Keratinocyte (primary cell): ENCODE measurements at regions not wholly inside any gene's neighbourhood (a gene's known extent, or its start where the extent isn't known, plus 50 kb on each side); places are given as distances from the start of the nearest gene placed in this dataset.
A peak's percentile ranks its signal among the peaks of the same experiment; 100 is the strongest.
"Not testable (repeated sequence)": the region's sequence is repeated elsewhere in the genome, so short reads cannot be mapped to it uniquely, and the experiment has no call there.

Experiments
- DNase-seq: peaks from one replicate; pipeline ENCODE4 v3.0.0-alpha.2; 2011; ENCODE audit warnings: low read depth, missing footprints, low spot score
- FAIRE-seq: peaks from 2 replicates; lab custom pipeline; 2011; peaks lifted over from hg19 to GRCh38; lab: Jason Lieb, UNC
- H2AFZ ChIP-seq: 2 replicates; pipeline ENCODE4 v1.6.0; 2012; ENCODE audit warnings: low read length, control low read depth, inconsistent platforms; ENCODE audit not compliant: control insufficient read depth
- H3K27ac ChIP-seq: 2 replicates; pipeline ENCODE4 v1.5.1; 2011; ENCODE audit warnings: low read length; ENCODE audit not compliant: control insufficient read depth, insufficient read depth
- H3K27me3 ChIP-seq: 3 replicates; pipeline ENCODE4 v1.6.0; 2011; ENCODE audit warnings: low read length; ENCODE audit not compliant: control insufficient read depth, insufficient read depth; ENCODE audit errors: extremely low read depth
- H3K36me3 ChIP-seq, 2 experiments: 2 replicates in 1 of 2; 3 replicates in 1 of 2; pipeline ENCODE4 v1.5.1; 2011; ENCODE audit warnings: low read length in 2 of 2, mild to moderate bottlenecking in 1 of 2; ENCODE audit not compliant: control insufficient read depth in 2 of 2, insufficient read depth in 2 of 2; ENCODE audit errors: extremely low read depth in 1 of 2
- H3K4me1 ChIP-seq: 3 replicates; pipeline ENCODE4 v1.5.1; 2011; ENCODE audit warnings: low read length; ENCODE audit not compliant: control insufficient read depth, insufficient read depth; ENCODE audit errors: extremely low read depth
- H3K4me2 ChIP-seq: 3 replicates; pipeline ENCODE4 v1.6.0; 2011; ENCODE audit warnings: low read depth, low read length; ENCODE audit not compliant: control insufficient read depth, insufficient read depth; ENCODE audit errors: extremely low read depth
- H3K4me3 ChIP-seq, 3 experiments: fragments of 200-600 bp in 1 of 3; sonication (generic) in 1 of 3; 2 replicates in 2 of 3; 3 replicates in 1 of 3; pipeline ENCODE4 v1.5.1; 2011 to 2016; ENCODE audit warnings: low read length in 3 of 3, mild to moderate bottlenecking in 3 of 3, control low read depth in 2 of 3, inconsistent platforms in 1 of 3, low read depth in 1 of 3, mixed read lengths in 1 of 3, mixed run types in 1 of 3, moderate library complexity in 1 of 3; ENCODE audit not compliant: control insufficient read depth in 2 of 3, insufficient read depth in 2 of 3; ENCODE audit errors: extremely low read depth in 1 of 3
- H3K79me2 ChIP-seq: 2 replicates; pipeline ENCODE4 v1.6.0; 2012; ENCODE audit warnings: low read length; ENCODE audit not compliant: control insufficient read depth, insufficient read depth
- H3K9ac ChIP-seq: 3 replicates; pipeline ENCODE4 v1.6.0; 2011; ENCODE audit warnings: low read length; ENCODE audit not compliant: control insufficient read depth, insufficient read depth; ENCODE audit errors: extremely low read depth
- H3K9me1 ChIP-seq: 3 replicates; pipeline ENCODE4 v1.6.0; 2011; ENCODE audit warnings: low read length; ENCODE audit not compliant: control insufficient read depth, insufficient read depth; ENCODE audit errors: extremely low read depth
- H3K9me3 ChIP-seq: 2 replicates; pipeline ENCODE4 v1.5.1; 2012; ENCODE audit warnings: low read depth, low read length; ENCODE audit not compliant: control insufficient read depth
- H4K20me1 ChIP-seq: 3 replicates; pipeline ENCODE4 v1.6.0; 2011; ENCODE audit warnings: low read length; ENCODE audit not compliant: control insufficient read depth, insufficient read depth; ENCODE audit errors: extremely low read depth
- EZH2 ChIP-seq: IDR thresholded peaks from one replicate; pipeline ENCODE4 v1.6.1; 2012; ENCODE audit warnings: inconsistent platforms, mild to moderate bottlenecking, low read length, moderate library complexity
- dilution Hi-C: fragments of 300-500 bp; cut with MboI; formaldehyde crosslinking; loops from one replicate; pipeline ENCODE4 v1.7.0; 2020; ENCODE audit warnings: low sequenced_read_pairs; ENCODE audit not compliant: extremely low pct_ligation_motif_present
- TF ChIP-seq, protein P1 (sequence below), 3 experiments: IDR thresholded peaks in 1 of 3; conservative IDR thresholded peaks in 1 of 3; optimal IDR thresholded peaks in 1 of 3; 2 replicates in 2 of 3; 3 replicates in 1 of 3; pipeline versions ENCODE3 to v1.5.1; 2011; ENCODE audit warnings: low read length in 3 of 3, mild to moderate bottlenecking in 3 of 3, moderate library complexity in 2 of 3, control low read depth in 1 of 3, inconsistent platforms in 1 of 3; ENCODE audit not compliant: insufficient read depth in 2 of 3; ENCODE audit errors: extremely low read depth in 1 of 3

DNA sequence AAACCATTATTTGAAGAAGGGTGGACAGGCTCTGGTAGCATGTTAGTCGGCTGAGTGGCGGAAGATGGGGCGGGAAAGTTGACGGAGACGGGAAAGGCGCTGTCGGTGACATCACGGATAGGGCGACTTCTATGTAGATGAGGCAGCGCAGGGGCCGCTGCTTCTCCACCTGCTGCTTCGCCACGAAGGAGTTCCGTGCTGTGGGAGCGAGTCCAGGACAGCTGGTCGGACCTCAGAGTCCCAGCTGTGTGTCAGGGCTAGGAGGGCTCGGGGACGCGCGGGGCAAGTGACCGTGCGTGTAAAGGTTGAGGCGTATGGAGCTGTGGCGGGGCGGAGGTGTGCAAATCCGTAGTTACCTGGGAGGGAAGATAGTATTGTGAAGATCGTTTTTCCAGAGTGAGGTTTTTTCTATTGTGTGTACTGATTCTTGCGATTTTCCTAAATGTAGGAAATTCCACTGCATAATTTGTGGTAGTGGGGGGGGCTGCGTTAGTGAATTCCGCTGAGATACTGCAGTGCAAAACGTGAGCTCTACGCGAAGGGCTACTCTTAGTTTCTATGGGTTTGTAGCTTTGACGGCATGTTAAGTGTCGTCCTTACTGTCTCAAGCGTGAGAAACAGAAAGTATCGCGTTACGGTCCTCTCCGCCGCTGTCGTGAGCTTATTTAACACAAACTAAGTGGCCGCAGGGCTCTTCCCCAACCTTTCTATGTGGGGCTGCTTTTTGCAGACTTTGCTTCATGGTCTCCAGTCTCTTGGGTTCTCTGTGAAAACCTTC, 111.2 kb upstream of the NBPF11 start:
- Histone ChIP-seq H3K79me2 (no peaks in the 10 kb centered on the region), H3K4me3 (peak overlapping the region; percentile 40 to 68 (median 60)), H3K36me3 (no peaks in the 10 kb centered on the region), H3K4me1 (peaks cover 3% of the 10 kb centered on the region), H3K27ac (peak overlapping the region; percentile 95), H2AFZ (peak overlapping the region; percentile 95), H3K9me3 (no peaks in the 10 kb centered on the region), H4K20me1 (no peaks in the 10 kb centered on the region), H3K9me1 (no peaks in the 10 kb centered on the region), H3K4me2 (peak overlapping the region; percentile 86), H3K9ac (peak overlapping the region; percentile 96), H3K27me3 (no peaks in the 10 kb centered on the region)
- dilution Hi-C loops: no loop called here
- DNase-seq (peak; percentile 65), FAIRE-seq (no peak)
- TF ChIP-seq, protein P1, sequence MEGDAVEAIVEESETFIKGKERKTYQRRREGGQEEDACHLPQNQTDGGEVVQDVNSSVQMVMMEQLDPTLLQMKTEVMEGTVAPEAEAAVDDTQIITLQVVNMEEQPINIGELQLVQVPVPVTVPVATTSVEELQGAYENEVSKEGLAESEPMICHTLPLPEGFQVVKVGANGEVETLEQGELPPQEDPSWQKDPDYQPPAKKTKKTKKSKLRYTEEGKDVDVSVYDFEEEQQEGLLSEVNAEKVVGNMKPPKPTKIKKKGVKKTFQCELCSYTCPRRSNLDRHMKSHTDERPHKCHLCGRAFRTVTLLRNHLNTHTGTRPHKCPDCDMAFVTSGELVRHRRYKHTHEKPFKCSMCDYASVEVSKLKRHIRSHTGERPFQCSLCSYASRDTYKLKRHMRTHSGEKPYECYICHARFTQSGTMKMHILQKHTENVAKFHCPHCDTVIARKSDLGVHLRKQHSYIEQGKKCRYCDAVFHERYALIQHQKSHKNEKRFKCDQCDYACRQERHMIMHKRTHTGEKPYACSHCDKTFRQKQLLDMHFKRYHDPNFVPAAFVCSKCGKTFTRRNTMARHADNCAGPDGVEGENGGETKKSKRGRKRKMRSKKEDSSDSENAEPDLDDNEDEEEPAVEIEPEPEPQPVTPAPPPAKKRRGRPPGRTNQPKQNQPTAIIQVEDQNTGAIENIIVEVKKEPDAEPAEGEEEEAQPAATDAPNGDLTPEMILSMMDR (optimal IDR thresholded peaks at IDR 0.05 in 1 of 3, IDR thresholded peaks at IDR 0.05 in 1 of 3, conservative IDR thresholded peaks at IDR 0.05 in 1 of 3; ENCODE audit: extremely low read depth in 1 of 3, insufficient read depth in 2 of 3, low read length in 3 of 3): no peak
- no peak for TF ChIP-seq EZH2

DNA sequence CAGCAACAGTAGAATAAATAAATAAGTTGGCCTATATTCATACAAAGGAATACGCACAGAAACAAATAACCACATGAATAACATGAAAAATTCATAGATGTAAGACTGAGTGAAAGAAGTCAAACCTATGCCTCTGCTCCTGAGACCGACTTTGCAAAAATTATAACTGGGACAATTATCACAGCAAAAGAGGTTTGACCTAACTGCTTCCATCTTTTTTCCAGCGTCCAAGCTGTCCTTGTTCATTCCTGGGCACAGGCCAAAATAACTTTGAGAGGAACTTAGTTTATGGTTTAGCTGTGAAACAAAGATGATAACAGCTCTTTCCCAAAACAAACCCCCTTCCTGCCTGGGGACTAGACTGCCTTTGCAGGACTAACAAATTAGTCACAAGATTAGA, 109.6 kb upstream of the NBPF11 start:
- H3K27me3 ChIP-seq, dilution Hi-C loops, H3K27ac ChIP-seq, H3K36me3 ChIP-seq, H3K9me3 ChIP-seq, H2AFZ ChIP-seq, H3K9ac ChIP-seq, H3K9me1 ChIP-seq, FAIRE-seq, H3K79me2 ChIP-seq, H3K4me1 ChIP-seq, H3K4me2 ChIP-seq, H4K20me1 ChIP-seq, H3K4me3 ChIP-seq, DNase-seq: not testable (repeated sequence)

DNA sequence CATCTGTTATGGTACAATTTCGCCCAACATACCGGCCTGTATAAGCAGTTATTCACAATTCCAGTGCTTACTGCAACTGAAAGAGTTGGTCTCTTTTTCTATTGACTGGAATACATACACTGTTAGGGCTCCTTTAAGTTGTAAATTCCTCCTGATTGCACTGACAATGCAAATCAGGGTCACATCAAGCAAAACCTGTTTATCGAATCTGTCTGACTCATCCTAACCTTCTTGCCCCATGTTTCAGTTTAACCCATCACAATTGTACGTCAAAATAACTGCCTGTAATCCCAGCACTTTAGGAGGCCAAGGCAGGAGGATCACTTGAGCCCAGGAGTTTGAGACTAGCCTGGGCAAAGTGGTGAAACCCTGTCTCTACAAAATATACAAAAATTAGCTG, 105.8 kb upstream of the NBPF11 start:
- H2AFZ ChIP-seq, H3K36me3 ChIP-seq, H4K20me1 ChIP-seq, H3K27me3 ChIP-seq, H3K9me3 ChIP-seq, H3K79me2 ChIP-seq, H3K4me3 ChIP-seq, DNase-seq, H3K9me1 ChIP-seq, H3K9ac ChIP-seq, dilution Hi-C loops, H3K4me1 ChIP-seq, H3K27ac ChIP-seq, FAIRE-seq: not testable (repeated sequence)
- H3K4me2 ChIP-seq: peak overlapping the region; percentile 32
